Neural crest cell (in vitro differentiated cells): ENCODE measurements at regions not wholly inside any gene's neighbourhood (a gene's known extent, or its start where the extent isn't known, plus 50 kb on each side); places are given as distances from the start of the nearest gene placed in this dataset.

ENCODE experiments used
- DNase-seq: peaks from one replicate; pipeline ENCODE4 v3.0.0; 2021; ENCODE audit warnings: low read depth, mixed read lengths, low spot score
- H3K27ac Mint-ChIP-seq: one replicate; pipeline ENCODE4 v1.8.0; 2021; ENCODE audit warnings: mild to moderate bottlenecking, mixed read lengths; ENCODE audit not compliant: unreplicated experiment
- H3K27me3 Mint-ChIP-seq: 2 replicates; pipeline ENCODE4 v1.8.0; 2021; ENCODE audit warnings: low read depth, mild to moderate bottlenecking, mixed read lengths
- H3K36me3 Mint-ChIP-seq: 2 replicates; pipeline ENCODE4 v1.8.0; 2021; ENCODE audit warnings: low read depth, mild to moderate bottlenecking, mixed read lengths
- H3K4me1 Mint-ChIP-seq: 2 replicates; pipeline ENCODE4 v1.8.0; 2021; ENCODE audit warnings: mixed read lengths
- H3K4me3 Mint-ChIP-seq: one replicate; pipeline ENCODE4 v1.8.0; 2021; ENCODE audit warnings: mild to moderate bottlenecking, mixed read lengths
- H3K9me3 Mint-ChIP-seq: 2 replicates; pipeline ENCODE4 v1.8.0; 2021; ENCODE audit warnings: mixed read lengths
- TF ChIP-seq, protein P1 (sequence below): fragments of 200-600 bp; sonication (generic); conservative IDR thresholded peaks from 2 replicates; pipeline ENCODE4 v1.5.0; 2021; ENCODE audit warnings: antibody characterized with exemption, mild to moderate bottlenecking

DNA sequence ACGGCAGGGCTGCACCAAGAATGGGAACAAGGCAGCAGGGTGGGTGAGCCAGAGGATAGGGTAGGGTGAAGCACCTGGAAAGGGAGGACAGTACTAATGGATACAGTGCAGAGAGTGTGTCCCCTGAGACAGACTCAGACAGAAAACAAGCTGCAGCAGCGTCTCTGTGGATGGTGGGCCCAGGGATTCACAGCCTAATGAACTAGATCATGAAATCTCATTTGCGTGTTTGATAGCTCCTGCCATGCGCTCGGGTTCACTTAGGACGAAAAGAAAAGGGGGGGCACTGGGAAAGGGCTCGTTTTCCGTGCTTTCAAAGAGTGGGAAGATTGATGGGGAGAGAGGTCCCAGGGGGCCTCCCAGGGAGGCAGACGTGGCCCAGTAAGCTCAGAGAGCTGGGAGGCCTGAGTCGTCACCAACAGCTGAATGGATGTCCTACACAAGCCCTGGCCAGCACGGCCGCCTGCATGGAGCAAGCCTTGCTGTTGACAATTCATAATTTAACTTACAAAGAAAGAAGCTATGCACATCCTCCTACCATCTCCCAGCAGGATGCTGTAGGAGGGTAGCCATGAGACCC, 446.9 kb downstream of the BCOR start:
- Mint-ChIP-seq H3K4me1 (peaks cover 29% of the 10 kb centered on the region), H3K36me3 (no peaks in the 10 kb centered on the region), H3K27me3 (no peaks in the 10 kb centered on the region), H3K4me3 (no peak overlapping the region), H3K9me3 (no peaks in the 10 kb centered on the region), H3K27ac (no peak overlapping the region)
- no peak for DNase-seq
- TF ChIP-seq, protein P1, sequence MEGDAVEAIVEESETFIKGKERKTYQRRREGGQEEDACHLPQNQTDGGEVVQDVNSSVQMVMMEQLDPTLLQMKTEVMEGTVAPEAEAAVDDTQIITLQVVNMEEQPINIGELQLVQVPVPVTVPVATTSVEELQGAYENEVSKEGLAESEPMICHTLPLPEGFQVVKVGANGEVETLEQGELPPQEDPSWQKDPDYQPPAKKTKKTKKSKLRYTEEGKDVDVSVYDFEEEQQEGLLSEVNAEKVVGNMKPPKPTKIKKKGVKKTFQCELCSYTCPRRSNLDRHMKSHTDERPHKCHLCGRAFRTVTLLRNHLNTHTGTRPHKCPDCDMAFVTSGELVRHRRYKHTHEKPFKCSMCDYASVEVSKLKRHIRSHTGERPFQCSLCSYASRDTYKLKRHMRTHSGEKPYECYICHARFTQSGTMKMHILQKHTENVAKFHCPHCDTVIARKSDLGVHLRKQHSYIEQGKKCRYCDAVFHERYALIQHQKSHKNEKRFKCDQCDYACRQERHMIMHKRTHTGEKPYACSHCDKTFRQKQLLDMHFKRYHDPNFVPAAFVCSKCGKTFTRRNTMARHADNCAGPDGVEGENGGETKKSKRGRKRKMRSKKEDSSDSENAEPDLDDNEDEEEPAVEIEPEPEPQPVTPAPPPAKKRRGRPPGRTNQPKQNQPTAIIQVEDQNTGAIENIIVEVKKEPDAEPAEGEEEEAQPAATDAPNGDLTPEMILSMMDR: no peak

DNA sequence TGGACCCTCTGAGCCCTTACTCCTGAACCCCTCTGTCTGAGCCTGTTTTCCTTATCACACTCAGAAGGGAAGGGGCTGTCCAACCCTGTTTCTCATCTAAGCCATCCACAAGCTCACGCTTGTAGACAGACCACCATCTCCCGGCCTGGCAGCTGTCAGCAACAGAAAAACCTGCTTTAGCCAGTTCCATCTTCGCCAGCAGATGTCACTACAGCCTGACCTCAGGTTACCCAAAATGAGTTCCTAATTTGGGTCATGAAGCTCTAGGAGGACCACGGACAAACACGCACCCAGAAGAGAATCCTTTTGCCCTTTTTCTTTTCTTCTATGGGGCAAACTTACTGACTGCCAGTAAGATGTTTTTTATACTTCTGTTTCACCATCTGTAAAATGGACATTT, 445.4 kb downstream of the BCOR start:
- H3K9me3 Mint-ChIP-seq: no peaks in the 10 kb centered on the region
- no peaks in the 10 kb centered on the region for H3K27me3 Mint-ChIP-seq

DNA sequence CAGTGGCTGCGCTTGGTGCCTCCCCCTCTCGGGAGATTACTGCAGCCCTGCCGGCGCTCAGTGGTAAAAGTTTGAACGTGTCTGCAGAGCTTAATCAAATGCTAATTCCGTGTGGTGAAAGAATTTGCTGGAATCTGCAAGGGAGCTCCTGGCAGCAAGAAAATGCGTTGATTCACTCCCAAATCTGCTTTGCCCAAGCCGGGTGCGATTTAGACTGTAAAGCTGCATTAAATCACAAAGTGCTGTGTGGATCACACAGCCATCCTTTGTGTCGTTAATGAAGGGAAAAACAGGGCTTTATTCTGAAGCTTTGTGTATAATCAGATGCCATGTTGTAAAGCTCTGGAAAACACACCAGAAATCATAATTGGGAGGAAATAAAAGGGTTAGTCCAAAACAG, 444.1 kb downstream of the BCOR start:
- no peaks in the 10 kb centered on the region for H3K27me3 Mint-ChIP-seq
- H3K4me3 Mint-ChIP-seq: no peak overlapping the region
- peaks cover 29% of the 10 kb centered on the region for H3K4me1 Mint-ChIP-seq
- TF ChIP-seq, protein P1: no peak
- no peak overlapping the region for H3K27ac Mint-ChIP-seq
- DNase-seq: no peak
- no peaks in the 10 kb centered on the region for H3K36me3 Mint-ChIP-seq
- no peaks in the 10 kb centered on the region for H3K9me3 Mint-ChIP-seq

More for the DNA sequence above, 445.4 kb downstream of the BCOR start:
- no peak for DNase-seq
- TF ChIP-seq, protein P1: peak; percentile 40
- no peak overlapping the region for H3K27ac Mint-ChIP-seq
- no peaks in the 10 kb centered on the region for H3K36me3 Mint-ChIP-seq
- H3K4me1 Mint-ChIP-seq: peaks cover 29% of the 10 kb centered on the region
- H3K4me3 Mint-ChIP-seq: no peak overlapping the region

DNA sequence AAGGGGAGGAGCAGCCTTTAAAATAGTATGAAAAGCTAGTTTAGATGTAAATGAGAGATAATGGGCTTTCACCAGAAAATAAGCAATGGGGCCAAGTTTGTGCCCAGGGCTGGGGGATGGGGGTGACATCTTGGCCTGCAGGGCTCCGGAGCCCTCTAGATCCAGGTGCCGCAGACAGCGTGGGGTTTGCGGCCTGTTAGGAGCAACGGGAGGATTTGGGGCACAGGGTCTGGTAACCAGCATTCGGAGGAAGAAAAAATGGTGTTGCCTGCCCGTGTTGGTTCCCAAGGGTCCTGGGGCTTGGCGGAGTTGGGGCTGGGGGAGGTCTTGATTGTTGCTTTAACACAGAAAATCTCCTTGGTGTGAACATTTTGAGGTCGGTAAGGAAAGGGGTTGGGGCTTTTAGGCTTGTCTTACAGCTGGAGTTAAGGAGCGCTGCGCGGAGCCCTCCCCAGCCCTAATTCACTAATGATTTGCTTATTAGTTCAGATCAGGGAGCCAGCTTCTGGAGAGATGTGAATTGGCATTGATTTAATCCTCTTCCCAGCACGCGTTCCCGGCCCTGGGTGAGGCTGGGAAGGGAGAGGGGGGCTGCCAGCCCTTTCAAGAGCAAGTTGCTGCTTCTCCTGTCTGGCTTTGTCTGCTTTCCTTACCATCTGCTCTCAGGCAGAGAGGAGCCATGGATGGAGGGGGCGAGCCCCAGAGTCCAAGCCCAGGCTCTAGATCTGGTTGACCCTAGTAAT, 443.4 kb downstream of the BCOR start:
- TF ChIP-seq, protein P1: no peak
- H3K36me3 Mint-ChIP-seq: no peaks in the 10 kb centered on the region
- H3K27ac Mint-ChIP-seq: no peak overlapping the region
- peaks cover 29% of the 10 kb centered on the region for H3K4me1 Mint-ChIP-seq
- no peak overlapping the region for H3K4me3 Mint-ChIP-seq
- H3K27me3 Mint-ChIP-seq: no peaks in the 10 kb centered on the region
- DNase-seq: no peak
- no peaks in the 10 kb centered on the region for H3K9me3 Mint-ChIP-seq

DNA sequence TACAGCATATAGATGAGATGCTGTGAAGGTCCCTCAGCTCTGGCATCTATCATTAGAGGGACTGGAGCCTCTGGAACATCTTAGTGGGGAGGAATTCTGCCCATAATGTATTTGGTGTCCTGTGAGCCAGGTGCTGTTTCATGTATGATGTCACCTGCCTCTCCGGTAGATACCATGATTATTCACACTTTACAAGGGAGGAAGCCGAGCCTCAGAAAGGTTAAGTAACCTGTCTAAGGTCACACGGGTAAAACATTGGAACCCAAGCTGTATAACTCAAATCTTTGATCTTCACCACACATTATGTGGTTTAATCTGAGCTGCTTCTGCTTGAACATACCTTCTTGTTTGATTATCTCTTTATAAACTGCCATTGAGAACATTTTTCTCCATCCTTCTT, 442.8 kb downstream of the BCOR start:
- no peaks in the 10 kb centered on the region for H3K27me3 Mint-ChIP-seq
- H3K4me3 Mint-ChIP-seq: no peak overlapping the region
- no peaks in the 10 kb centered on the region for H3K9me3 Mint-ChIP-seq
- TF ChIP-seq, protein P1: no peak
- H3K36me3 Mint-ChIP-seq: no peaks in the 10 kb centered on the region
- peaks cover 29% of the 10 kb centered on the region for H3K4me1 Mint-ChIP-seq
- DNase-seq: no peak
- H3K27ac Mint-ChIP-seq: no peak overlapping the region
